PC-9 (cell line): ENCODE measurements at regions not wholly inside any gene's neighbourhood (a gene's known extent, or its start where the extent isn't known, plus 50 kb on each side); places are given as distances from the start of the nearest gene placed in this dataset.

Source experiments
- BruUV-seq: library from RNA; stranded (reverse); fragments of 400-500 nt; replicated peaks from 2 replicates; lab custom pipeline; 2021; lab: Mats Ljungman, UMichigan
- CTCF ChIA-PET: fragments of 300-600 bp; sonication (Branson Sonifier 250); formaldehyde crosslinking; loops from one replicate; lab custom pipeline; 2022; ENCODE audit warnings: antibody characterized with exemption; lab: Charles Lee
- POLR2A ChIA-PET: fragments of 300-600 bp; sonication (Branson Sonifier 250); formaldehyde crosslinking; loops from one replicate; lab custom pipeline; 2022; ENCODE audit warnings: antibody characterized with exemption; ENCODE audit not compliant: unreplicated experiment; lab: Charles Lee
- DNase-seq, 2 experiments: peaks; one replicate each; pipeline versions ENCODE4 v3.0.0 to v3.0.0-alpha.2; 2015 to 2022; ENCODE audit warnings: mixed read lengths in 1 of 2
- H2AFZ ChIP-seq: fragments of 200-600 bp; sonication (generic); 2 replicates; pipeline ENCODE4 v1.8.1; 2017; ENCODE audit warnings: antibody characterized with exemption
- H3F3A ChIP-seq: fragments of 200-600 bp; sonication (generic); 2 replicates; pipeline ENCODE4 v1.8.1; 2017; ENCODE audit warnings: antibody characterized with exemption, mild to moderate bottlenecking, low read depth; ENCODE audit not compliant: insufficient read depth
- H3K27ac ChIP-seq: fragments of 200-600 bp; sonication (generic); 2 replicates; pipeline ENCODE4 v1.6.1; 2016; ENCODE audit warnings: mixed run types
- H3K27me3 ChIP-seq: fragments of 200-600 bp; sonication (generic); 2 replicates; pipeline ENCODE4 v1.6.1; 2016; ENCODE audit warnings: low read depth, mixed run types; ENCODE audit not compliant: insufficient read depth
- H3K36me3 ChIP-seq: fragments of 200-600 bp; sonication (generic); 2 replicates; pipeline ENCODE4 v1.6.1; 2016; ENCODE audit warnings: low read depth, mixed run types
- H3K4me1 ChIP-seq: fragments of 200-600 bp; sonication (generic); replicated peaks from 2 replicates; pipeline ENCODE4 v1.6.1; 2016; ENCODE audit warnings: mixed run types; ENCODE audit not compliant: insufficient read depth
- H3K4me2 ChIP-seq: fragments of 200-600 bp; sonication (generic); 2 replicates; pipeline ENCODE4 v1.6.1; 2017; ENCODE audit warnings: mixed run types
- H3K4me3 ChIP-seq: fragments of 200-600 bp; sonication (generic); 2 replicates; pipeline ENCODE4 v1.6.1; 2016; ENCODE audit warnings: mixed run types
- H3K79me2 ChIP-seq: fragments of 200-600 bp; sonication (generic); 2 replicates; pipeline ENCODE4 v1.6.1; 2017; ENCODE audit warnings: low read depth, mixed run types
- H3K9me2 ChIP-seq: fragments of 200-600 bp; sonication (generic); 2 replicates; pipeline ENCODE4 v1.8.1; 2017; ENCODE audit warnings: mild to moderate bottlenecking; ENCODE audit not compliant: insufficient read depth
- H3K9me3 ChIP-seq: fragments of 200-600 bp; sonication (generic); 2 replicates; pipeline ENCODE4 v1.8.1; 2016; ENCODE audit warnings: low read depth; ENCODE audit not compliant: insufficient read depth
- H4K20me1 ChIP-seq: fragments of 200-600 bp; sonication (generic); 2 replicates; pipeline ENCODE4 v1.8.1; 2017; ENCODE audit not compliant: insufficient read depth
- EZH2 ChIP-seq: fragments of 200-600 bp; sonication (generic); IDR thresholded peaks from 2 replicates; pipeline ENCODE4 v1.8.0; 2017; ENCODE audit warnings: antibody characterized with exemption, low read depth
- intact Hi-C: fragments of 100-400 bp; cut with micrococcal nuclease; formaldehyde crosslinking; loops from one replicate; pipeline ENCODE4 v1.10.0; 2022; ENCODE audit not compliant: unreplicated experiment
- TF ChIP-seq, protein P1 (sequence below): fragments of 200-600 bp; sonication (generic); conservative IDR thresholded peaks from 2 replicates; pipeline ENCODE4 v1.6.1; 2017; ENCODE audit warnings: mixed run types, antibody characterized with exemption, mild to moderate bottlenecking, moderate library complexity

DNA sequence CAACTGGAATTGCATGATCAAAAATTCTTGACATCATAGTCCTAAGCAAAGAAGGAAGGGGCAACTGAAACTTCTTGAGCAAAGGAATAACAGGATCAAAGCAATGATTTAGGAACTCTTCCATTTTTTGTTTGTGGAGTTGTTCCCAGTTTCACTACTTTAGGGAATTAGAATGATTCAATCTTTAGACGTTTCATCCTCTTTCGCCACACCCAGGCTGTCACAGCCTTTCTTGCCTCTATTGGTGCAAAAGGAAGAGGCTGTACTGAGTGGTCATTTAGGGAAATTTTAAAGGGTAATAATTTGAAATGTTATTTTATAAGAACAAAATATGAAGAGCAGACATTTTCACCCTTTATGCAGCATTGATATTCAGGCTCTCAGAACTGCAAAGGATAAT lies 1026.0 kb upstream of the ARRDC3 start:
- CTCF ChIA-PET = no interaction called here
- Histone ChIP-seq H3K4me1 (no peaks in the 10 kb centered on the region), H3K9me2 (no peaks in the 10 kb centered on the region), H2AFZ (no peak overlapping the region), H4K20me1 (no peaks in the 10 kb centered on the region), H3K9me3 (no peaks in the 10 kb centered on the region), H3K36me3 (no peaks in the 10 kb centered on the region), H3K4me2 (no peak overlapping the region), H3F3A (no peaks in the 10 kb centered on the region), H3K4me3 (no peak overlapping the region), H3K27me3 (no peaks in the 10 kb centered on the region), H3K27ac (no peak overlapping the region), H3K79me2 (no peaks in the 10 kb centered on the region)
- intact Hi-C loops = no loop called here
- DNase-seq = no peak
- POLR2A ChIA-PET = no interaction called here
- TF ChIP-seq EZH2 = no peak
- TF ChIP-seq, protein P1, sequence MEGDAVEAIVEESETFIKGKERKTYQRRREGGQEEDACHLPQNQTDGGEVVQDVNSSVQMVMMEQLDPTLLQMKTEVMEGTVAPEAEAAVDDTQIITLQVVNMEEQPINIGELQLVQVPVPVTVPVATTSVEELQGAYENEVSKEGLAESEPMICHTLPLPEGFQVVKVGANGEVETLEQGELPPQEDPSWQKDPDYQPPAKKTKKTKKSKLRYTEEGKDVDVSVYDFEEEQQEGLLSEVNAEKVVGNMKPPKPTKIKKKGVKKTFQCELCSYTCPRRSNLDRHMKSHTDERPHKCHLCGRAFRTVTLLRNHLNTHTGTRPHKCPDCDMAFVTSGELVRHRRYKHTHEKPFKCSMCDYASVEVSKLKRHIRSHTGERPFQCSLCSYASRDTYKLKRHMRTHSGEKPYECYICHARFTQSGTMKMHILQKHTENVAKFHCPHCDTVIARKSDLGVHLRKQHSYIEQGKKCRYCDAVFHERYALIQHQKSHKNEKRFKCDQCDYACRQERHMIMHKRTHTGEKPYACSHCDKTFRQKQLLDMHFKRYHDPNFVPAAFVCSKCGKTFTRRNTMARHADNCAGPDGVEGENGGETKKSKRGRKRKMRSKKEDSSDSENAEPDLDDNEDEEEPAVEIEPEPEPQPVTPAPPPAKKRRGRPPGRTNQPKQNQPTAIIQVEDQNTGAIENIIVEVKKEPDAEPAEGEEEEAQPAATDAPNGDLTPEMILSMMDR = no peak
- no TSS peak for BruUV-seq

DNA sequence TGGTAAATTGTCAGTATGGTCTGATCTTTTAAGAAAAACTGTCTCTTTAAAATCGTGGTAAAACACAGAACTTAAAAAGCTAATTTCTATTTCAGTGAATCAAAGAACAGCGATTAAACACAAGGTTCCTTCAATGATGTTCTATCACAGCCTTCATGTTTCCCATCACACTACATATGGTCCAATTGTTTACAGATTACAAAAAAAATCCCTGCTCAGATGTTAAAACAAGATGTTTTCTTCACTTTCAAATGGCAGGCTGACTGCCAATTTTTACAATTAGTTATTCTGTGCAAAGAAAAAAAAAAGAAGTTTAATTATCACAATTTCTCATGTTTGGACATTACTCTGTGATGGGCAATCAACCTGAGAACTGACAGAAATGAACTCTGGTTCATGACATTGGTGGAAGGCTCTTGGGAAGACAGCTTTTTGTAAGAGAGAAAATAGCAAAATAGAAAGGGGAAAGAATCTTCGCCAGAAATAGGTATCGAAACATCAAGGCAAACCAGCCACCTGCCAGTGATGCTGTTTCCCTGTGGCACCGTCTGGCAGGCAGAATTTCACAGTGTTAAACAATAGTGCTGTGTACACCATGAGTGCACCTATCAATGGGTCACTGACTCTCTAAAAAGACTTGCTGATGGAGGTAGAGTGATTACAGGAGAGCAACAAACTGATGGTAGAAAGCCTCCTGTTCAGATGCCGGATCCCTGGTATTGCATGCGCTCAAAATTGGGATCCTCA lies 1020.0 kb upstream of the ARRDC3 start:
- POLR2A ChIA-PET = no interaction called here

DNA sequence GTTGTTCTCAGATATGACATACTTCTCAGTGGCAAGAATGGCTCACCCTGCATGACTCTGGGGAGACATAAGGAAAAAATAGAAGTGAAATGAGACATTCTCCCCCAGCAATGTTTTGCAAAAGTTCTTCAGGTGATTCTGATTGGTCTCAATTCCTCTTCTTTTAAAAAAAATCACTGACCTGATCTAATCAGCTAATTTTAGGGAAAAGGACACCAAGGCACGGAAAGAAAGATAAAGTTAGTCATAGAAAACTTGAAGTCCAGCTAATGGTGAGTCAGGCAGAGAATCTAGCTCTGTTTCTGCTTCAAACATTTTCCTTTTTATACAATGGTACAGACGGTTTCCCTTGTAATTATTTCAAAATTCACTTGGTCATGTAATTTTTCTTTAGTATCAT lies 1018.9 kb upstream of the ARRDC3 start:
- no peak for DNase-seq
- H4K20me1 ChIP-seq = no peaks in the 10 kb centered on the region
- no peaks in the 10 kb centered on the region for H3K9me2 ChIP-seq
- H3K4me1 ChIP-seq = no peaks in the 10 kb centered on the region
- TF ChIP-seq, protein P1 = no peak
- no peak for TF ChIP-seq EZH2
- no TSS peak for BruUV-seq
- no peaks in the 10 kb centered on the region for H3K36me3 ChIP-seq
- ChIA-PET POLR2A (no interaction called here), CTCF (no interaction called here)
- no peaks in the 10 kb centered on the region for H3F3A ChIP-seq
- intact Hi-C loops = no loop called here
- H3K9me3 ChIP-seq = no peaks in the 10 kb centered on the region
- H3K4me3 ChIP-seq = no peak overlapping the region
- H3K4me2 ChIP-seq = no peak overlapping the region
- no peak overlapping the region for H3K27ac ChIP-seq
- no peaks in the 10 kb centered on the region for H3K79me2 ChIP-seq
- H3K27me3 ChIP-seq = no peaks in the 10 kb centered on the region
- no peak overlapping the region for H2AFZ ChIP-seq

More for the DNA sequence above, 1020.0 kb upstream of the ARRDC3 start:
- intact Hi-C loops = no loop called here
- H3K9me3 ChIP-seq = no peaks in the 10 kb centered on the region
- CTCF ChIA-PET = no interaction called here
- H3K4me1 ChIP-seq = no peaks in the 10 kb centered on the region
- H3K9me2 ChIP-seq = no peaks in the 10 kb centered on the region
- H3K4me2 ChIP-seq = no peak overlapping the region
- H4K20me1 ChIP-seq = no peaks in the 10 kb centered on the region
- no peaks in the 10 kb centered on the region for H3K27me3 ChIP-seq
- DNase-seq = no peak
- no peaks in the 10 kb centered on the region for H3K36me3 ChIP-seq
- TF ChIP-seq, protein P1 = no peak
- TF ChIP-seq EZH2 = no peak
- H3K4me3 ChIP-seq = no peak overlapping the region
- H2AFZ ChIP-seq = 0 out of 2 replicates have a peak overlapping the region, but pooled peaks have one; percentile 43
- no peak overlapping the region for H3K27ac ChIP-seq
- no peaks in the 10 kb centered on the region for H3K79me2 ChIP-seq
- no peaks in the 10 kb centered on the region for H3F3A ChIP-seq
- no TSS peak for BruUV-seq
